ENCODE measurements at regions not wholly inside any gene's neighbourhood (a gene's known extent, or its start where the extent isn't known, plus 50 kb on each side); places are given as distances from the start of the nearest gene placed in this dataset.

DNA sequence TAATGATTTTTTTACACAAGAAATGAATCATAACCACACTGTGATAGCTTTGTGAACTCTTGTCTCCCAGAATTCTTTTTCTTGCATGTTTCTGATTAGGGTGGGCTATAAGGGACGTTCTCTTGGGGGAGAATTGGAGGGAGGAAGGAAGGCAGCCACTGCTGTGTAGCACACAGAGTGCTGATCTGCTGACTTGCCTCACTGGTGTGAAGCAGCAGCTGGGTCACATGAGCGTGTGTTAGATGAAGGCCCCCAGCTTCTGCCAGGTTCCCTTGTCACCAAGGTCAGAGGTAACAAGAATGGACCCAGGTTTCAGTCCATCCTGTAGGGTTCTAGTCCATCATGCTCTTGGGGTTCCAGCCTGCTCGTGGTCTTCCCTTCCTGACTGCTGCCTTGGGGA is 107.4 kb upstream of the GLI2 start:
- no peaks in the 10 kb centered on the region for H3K36me3 Mint-ChIP-seq (ENCODE audit: low read depth)
- H3K36me3 ChIP-seq (ENCODE audit: insufficient read depth), result no peaks in the 10 kb centered on the region
- H3F3A ChIP-seq (replicated peaks; ENCODE audit: low read depth), result no peaks in the 10 kb centered on the region
- no peak for TF ChIP-seq CTCF (conservative IDR thresholded peaks at IDR 0.05; ENCODE audit: low read depth in 2 of 2)
- no peak for TF ChIP-seq ZNF331 (CRISPR knock-in tag; IDR thresholded peaks at IDR 0.05; ENCODE audit: low read depth)
- TF ChIP-seq CREB1 (CRISPR knock-in tag; IDR thresholded peaks at IDR 0.05; ENCODE audit: low read depth), result no peak
- TF ChIP-seq STAT1 (IDR thresholded peaks at IDR 0.05; ENCODE audit: unreplicated experiment), result no peak
- no peak for TF ChIP-seq ZNF114 (CRISPR knock-in tag; IDR thresholded peaks at IDR 0.05)
- TF ChIP-seq POLR2AphosphoS5 (IDR thresholded peaks at IDR 0.05; ENCODE audit: low read depth), result no peak
- no peak for TF ChIP-seq JUNB (IDR thresholded peaks at IDR 0.05; ENCODE audit: unreplicated experiment)
- TF ChIP-seq, protein P1, sequence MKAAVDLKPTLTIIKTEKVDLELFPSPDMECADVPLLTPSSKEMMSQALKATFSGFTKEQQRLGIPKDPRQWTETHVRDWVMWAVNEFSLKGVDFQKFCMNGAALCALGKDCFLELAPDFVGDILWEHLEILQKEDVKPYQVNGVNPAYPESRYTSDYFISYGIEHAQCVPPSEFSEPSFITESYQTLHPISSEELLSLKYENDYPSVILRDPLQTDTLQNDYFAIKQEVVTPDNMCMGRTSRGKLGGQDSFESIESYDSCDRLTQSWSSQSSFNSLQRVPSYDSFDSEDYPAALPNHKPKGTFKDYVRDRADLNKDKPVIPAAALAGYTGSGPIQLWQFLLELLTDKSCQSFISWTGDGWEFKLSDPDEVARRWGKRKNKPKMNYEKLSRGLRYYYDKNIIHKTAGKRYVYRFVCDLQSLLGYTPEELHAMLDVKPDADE (IDR thresholded peaks at IDR 0.05), result no peak
- no peaks in the 10 kb centered on the region for H3K9me2 ChIP-seq (ENCODE audit: insufficient read depth)
- H3K4me3 ChIP-seq, result no peak overlapping the region
- no peak overlapping the region for H3K4me2 ChIP-seq
- no peaks in the 10 kb centered on the region for H4K20me1 ChIP-seq (replicated peaks; ENCODE audit: insufficient read depth)
- H3K4me1 Mint-ChIP-seq, result peaks cover 7% of the 10 kb centered on the region; the same call in 2 of the 3 replicates
- no peaks in the 10 kb centered on the region for H3K79me2 ChIP-seq (replicated peaks; ENCODE audit: insufficient read depth)
- H3K9me3 Mint-ChIP-seq, result no peaks in the 10 kb centered on the region
- no peak for ATAC-seq
- no peak overlapping the region for H3K27ac Mint-ChIP-seq
- no peak for DNase-seq (ENCODE audit: low spot score)
- H2AFZ ChIP-seq, result no peak overlapping the region
- H3K4me3 Mint-ChIP-seq, result no peak overlapping the region
- no peak overlapping the region for H3K27ac ChIP-seq (ENCODE audit: low read depth)
- no peaks in the 10 kb centered on the region for H3K27me3 ChIP-seq (ENCODE audit: insufficient read depth)
- no peaks in the 10 kb centered on the region for H3K4me1 ChIP-seq (ENCODE audit: insufficient read depth)
- H3K27me3 Mint-ChIP-seq (ENCODE audit: insufficient read depth, low read depth, poor library complexity), result peaks cover 6% of the 10 kb centered on the region

GRCh38 chr2:120629241-120629895 is 106.3 kb upstream of the GLI2 start:
- H3K4me3 Mint-ChIP-seq, result no peak overlapping the region
- no peak overlapping the region for H3K27ac Mint-ChIP-seq
- H3K9me2 ChIP-seq (ENCODE audit: insufficient read depth), result no peaks in the 10 kb centered on the region
- H4K20me1 ChIP-seq (replicated peaks; ENCODE audit: insufficient read depth), result no peaks in the 10 kb centered on the region
- H3K36me3 Mint-ChIP-seq (ENCODE audit: low read depth), result no peaks in the 10 kb centered on the region
- H3F3A ChIP-seq (replicated peaks; ENCODE audit: low read depth), result no peaks in the 10 kb centered on the region
- no peaks in the 10 kb centered on the region for H3K4me1 ChIP-seq (ENCODE audit: insufficient read depth)
- H3K4me1 Mint-ChIP-seq, result peaks cover 7% of the 10 kb centered on the region; the same call in 2 of the 3 replicates
- H2AFZ ChIP-seq, result no peak overlapping the region
- no peak overlapping the region for H3K4me3 ChIP-seq
- no peaks in the 10 kb centered on the region for H3K27me3 ChIP-seq (ENCODE audit: insufficient read depth)
- no peaks in the 10 kb centered on the region for H3K36me3 ChIP-seq (ENCODE audit: insufficient read depth)
- no peaks in the 10 kb centered on the region for H3K9me3 Mint-ChIP-seq
- no peak for DNase-seq (ENCODE audit: low spot score)
- no peak overlapping the region for H3K27ac ChIP-seq (ENCODE audit: low read depth)
- no peaks in the 10 kb centered on the region for H3K79me2 ChIP-seq (replicated peaks; ENCODE audit: insufficient read depth)
- H3K4me2 ChIP-seq, result no peak overlapping the region
- H3K27me3 Mint-ChIP-seq (ENCODE audit: insufficient read depth, low read depth, poor library complexity), result peaks cover 4% of the 10 kb centered on the region
- ATAC-seq, result no peak
- no peak for TF ChIP-seq STAT1 (IDR thresholded peaks at IDR 0.05; ENCODE audit: unreplicated experiment)
- no peak for TF ChIP-seq ZNF331 (CRISPR knock-in tag; IDR thresholded peaks at IDR 0.05; ENCODE audit: low read depth)
- TF ChIP-seq CREB1 (CRISPR knock-in tag; IDR thresholded peaks at IDR 0.05; ENCODE audit: low read depth), result no peak
- TF ChIP-seq, protein P2, sequence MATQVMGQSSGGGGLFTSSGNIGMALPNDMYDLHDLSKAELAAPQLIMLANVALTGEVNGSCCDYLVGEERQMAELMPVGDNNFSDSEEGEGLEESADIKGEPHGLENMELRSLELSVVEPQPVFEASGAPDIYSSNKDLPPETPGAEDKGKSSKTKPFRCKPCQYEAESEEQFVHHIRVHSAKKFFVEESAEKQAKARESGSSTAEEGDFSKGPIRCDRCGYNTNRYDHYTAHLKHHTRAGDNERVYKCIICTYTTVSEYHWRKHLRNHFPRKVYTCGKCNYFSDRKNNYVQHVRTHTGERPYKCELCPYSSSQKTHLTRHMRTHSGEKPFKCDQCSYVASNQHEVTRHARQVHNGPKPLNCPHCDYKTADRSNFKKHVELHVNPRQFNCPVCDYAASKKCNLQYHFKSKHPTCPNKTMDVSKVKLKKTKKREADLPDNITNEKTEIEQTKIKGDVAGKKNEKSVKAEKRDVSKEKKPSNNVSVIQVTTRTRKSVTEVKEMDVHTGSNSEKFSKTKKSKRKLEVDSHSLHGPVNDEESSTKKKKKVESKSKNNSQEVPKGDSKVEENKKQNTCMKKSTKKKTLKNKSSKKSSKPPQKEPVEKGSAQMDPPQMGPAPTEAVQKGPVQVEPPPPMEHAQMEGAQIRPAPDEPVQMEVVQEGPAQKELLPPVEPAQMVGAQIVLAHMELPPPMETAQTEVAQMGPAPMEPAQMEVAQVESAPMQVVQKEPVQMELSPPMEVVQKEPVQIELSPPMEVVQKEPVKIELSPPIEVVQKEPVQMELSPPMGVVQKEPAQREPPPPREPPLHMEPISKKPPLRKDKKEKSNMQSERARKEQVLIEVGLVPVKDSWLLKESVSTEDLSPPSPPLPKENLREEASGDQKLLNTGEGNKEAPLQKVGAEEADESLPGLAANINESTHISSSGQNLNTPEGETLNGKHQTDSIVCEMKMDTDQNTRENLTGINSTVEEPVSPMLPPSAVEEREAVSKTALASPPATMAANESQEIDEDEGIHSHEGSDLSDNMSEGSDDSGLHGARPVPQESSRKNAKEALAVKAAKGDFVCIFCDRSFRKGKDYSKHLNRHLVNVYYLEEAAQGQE (IDR thresholded peaks at IDR 0.05; ENCODE audit: unreplicated experiment), result no peak
- TF ChIP-seq EZH2 (IDR thresholded peaks at IDR 0.05; ENCODE audit: low read depth, unreplicated experiment), result no peak
- TF ChIP-seq EZH2phosphoT487 (IDR thresholded peaks at IDR 0.05; ENCODE audit: unreplicated experiment), result no peak
- TF ChIP-seq JUNB (IDR thresholded peaks at IDR 0.05; ENCODE audit: unreplicated experiment), result no peak
